ENCODE measurements at regions not wholly inside any gene's neighbourhood (a gene's known extent, or its start where the extent isn't known, plus 50 kb on each side); places are given as distances from the start of the nearest gene placed in this dataset.

DNA sequence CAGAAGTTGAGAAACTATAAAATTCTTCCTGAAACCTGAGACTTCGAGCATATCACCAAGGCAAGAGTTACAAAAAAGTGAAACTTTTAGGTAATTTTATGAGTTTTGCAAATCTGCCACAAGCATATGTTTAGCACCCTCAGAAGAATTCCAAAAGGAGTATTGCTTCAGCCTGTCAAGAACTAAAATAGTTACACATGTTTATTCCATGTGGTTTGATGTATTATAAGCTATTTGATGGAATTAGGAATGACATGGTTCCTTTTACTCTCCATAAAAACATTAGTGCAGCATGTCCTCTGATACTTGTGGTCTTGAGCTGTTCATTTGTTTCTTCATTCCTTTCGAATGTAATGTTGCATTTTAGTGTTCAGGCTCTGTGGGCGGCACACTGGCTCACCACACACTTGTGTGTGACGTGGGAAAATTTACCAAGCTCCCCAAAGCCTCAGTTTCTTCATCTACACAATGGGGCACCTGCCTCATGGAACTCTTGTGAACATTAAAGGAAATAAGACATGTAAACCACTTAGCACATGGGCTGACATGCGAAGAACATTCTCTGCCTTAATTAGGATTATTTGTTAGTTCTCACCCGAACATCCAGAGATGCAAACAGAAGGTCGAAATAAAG is 204.2 kb upstream of the FOXF1 start:
- TF ChIP-seq, protein P1, sequence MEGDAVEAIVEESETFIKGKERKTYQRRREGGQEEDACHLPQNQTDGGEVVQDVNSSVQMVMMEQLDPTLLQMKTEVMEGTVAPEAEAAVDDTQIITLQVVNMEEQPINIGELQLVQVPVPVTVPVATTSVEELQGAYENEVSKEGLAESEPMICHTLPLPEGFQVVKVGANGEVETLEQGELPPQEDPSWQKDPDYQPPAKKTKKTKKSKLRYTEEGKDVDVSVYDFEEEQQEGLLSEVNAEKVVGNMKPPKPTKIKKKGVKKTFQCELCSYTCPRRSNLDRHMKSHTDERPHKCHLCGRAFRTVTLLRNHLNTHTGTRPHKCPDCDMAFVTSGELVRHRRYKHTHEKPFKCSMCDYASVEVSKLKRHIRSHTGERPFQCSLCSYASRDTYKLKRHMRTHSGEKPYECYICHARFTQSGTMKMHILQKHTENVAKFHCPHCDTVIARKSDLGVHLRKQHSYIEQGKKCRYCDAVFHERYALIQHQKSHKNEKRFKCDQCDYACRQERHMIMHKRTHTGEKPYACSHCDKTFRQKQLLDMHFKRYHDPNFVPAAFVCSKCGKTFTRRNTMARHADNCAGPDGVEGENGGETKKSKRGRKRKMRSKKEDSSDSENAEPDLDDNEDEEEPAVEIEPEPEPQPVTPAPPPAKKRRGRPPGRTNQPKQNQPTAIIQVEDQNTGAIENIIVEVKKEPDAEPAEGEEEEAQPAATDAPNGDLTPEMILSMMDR (conservative IDR thresholded peaks at IDR 0.05; ENCODE audit: low read depth, low read length): no peak
- no peak for TF ChIP-seq EZH2 (IDR thresholded peaks at IDR 0.05; ENCODE audit: low read length, unreplicated experiment)

Measured in PC-3 (cell line).